DOHH2 (cell line): ENCODE measurements at regions not wholly inside any gene's neighbourhood (a gene's known extent, or its start where the extent isn't known, plus 50 kb on each side); places are given as distances from the start of the nearest gene placed in this dataset.

ENCODE experiments used
- CTCF ChIP-seq: fragments of 200-600 bp; sonication (generic); IDR thresholded peaks from one replicate; pipeline ENCODE4 v1.5.1; 2014; ENCODE audit warnings: antibody characterized with exemption, mild to moderate bottlenecking, low read depth, low read length; ENCODE audit not compliant: poor library complexity, severe bottlenecking
- EZH2phosphoT487 ChIP-seq: fragments of 200-600 bp; sonication (generic); IDR thresholded peaks from 2 replicates; pipeline ENCODE4 v1.6.1; 2017; ENCODE audit warnings: borderline replicate concordance, mild to moderate bottlenecking, antibody characterized with exemption, low read length, moderate library complexity, mixed read lengths

GRCh38 chr2:223470602-223471001 lies 131.6 kb downstream of the SCG2 start:
- TF ChIP-seq CTCF (no peak), EZH2phosphoT487 (no peak)
